ENCODE measurements at regions not wholly inside any gene's neighbourhood (a gene's known extent, or its start where the extent isn't known, plus 50 kb on each side); places are given as distances from the start of the nearest gene placed in this dataset.

- Histone ChIP-seq H3K36me3 (ENCODE audit: insufficient read depth, low read length) (no peaks in the 10 kb centered on the region), H3K4me3 (ENCODE audit: low read length in 2 of 2) (no peak overlapping the region), H3K27ac (ENCODE audit: low read depth, low read length) (no peak overlapping the region), H3K9me3 (ENCODE audit: control insufficient read depth in 1 of 2, low read length in 2 of 2) (no peaks in the 10 kb centered on the region), H3K4me1 (ENCODE audit: insufficient read depth, low read length) (no peaks in the 10 kb centered on the region), H3K27me3 (ENCODE audit: insufficient read depth, low read length) (no peaks in the 10 kb centered on the region)
- intact Hi-C loops (cut with micrococcal nuclease), result no loop called here
- H3K9me3 Mint-ChIP-seq, result no peaks in the 10 kb centered on the region
- no peak overlapping the region for H3K4me3 Mint-ChIP-seq
- no peaks in the 10 kb centered on the region for H3K27me3 Mint-ChIP-seq
- CTCF ChIA-PET (ENCODE audit: partially characterized antibody), result no interaction called here
- no peaks in the 10 kb centered on the region for H3K36me3 Mint-ChIP-seq
- POLR2A ChIA-PET (ENCODE audit: partially characterized antibody), result no interaction called here
- no peaks in the 10 kb centered on the region for H3K4me1 Mint-ChIP-seq
- no peak for DNase-seq
- no peak overlapping the region for H3K27ac Mint-ChIP-seq
Measured at GRCh38 chr6:121531658-121532169, 96.3 kb downstream of the GJA1 start.

DNA sequence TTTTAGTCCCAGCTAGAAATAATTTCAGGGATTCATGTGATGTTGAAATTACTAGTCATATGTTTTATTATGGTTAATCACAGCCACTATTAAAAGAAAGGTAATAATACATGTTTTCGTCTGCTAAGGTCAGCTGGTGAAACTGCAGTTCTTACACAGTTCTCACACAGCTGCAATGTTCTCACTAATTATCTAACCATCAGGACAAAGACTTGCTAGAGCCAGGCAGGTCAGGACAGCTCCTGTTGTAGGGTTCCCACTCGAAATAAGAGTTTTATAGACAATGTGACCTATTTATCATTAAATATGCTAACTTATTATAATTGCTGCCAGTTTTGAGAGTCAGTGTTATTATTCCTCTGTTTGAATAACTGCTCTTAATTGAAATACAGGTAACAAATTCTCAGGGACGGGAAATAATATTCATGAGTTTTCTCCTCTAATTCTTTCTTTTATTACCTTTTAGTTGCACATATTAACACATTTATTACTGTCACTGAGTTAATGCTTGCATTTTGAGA is 97.9 kb downstream of the GJA1 start:
- Histone ChIP-seq H3K9me3 (ENCODE audit: control insufficient read depth in 1 of 2, low read length in 2 of 2) (no peaks in the 10 kb centered on the region), H3K27ac (ENCODE audit: low read depth, low read length) (no peak overlapping the region), H3K4me3 (ENCODE audit: low read length in 2 of 2) (no peak overlapping the region), H3K4me1 (ENCODE audit: insufficient read depth, low read length) (no peaks in the 10 kb centered on the region), H3K27me3 (ENCODE audit: insufficient read depth, low read length) (no peaks in the 10 kb centered on the region), H3K36me3 (ENCODE audit: insufficient read depth, low read length) (no peaks in the 10 kb centered on the region)
- POLR2A ChIA-PET (ENCODE audit: partially characterized antibody), result no interaction called here
- Mint-ChIP-seq H3K27me3 (no peaks in the 10 kb centered on the region), H3K4me1 (no peaks in the 10 kb centered on the region), H3K9me3 (no peaks in the 10 kb centered on the region), H3K36me3 (no peaks in the 10 kb centered on the region), H3K27ac (no peak overlapping the region), H3K4me3 (no peak overlapping the region)
- CTCF ChIA-PET (ENCODE audit: partially characterized antibody), result no interaction called here
- intact Hi-C loops (cut with micrococcal nuclease), result no loop called here
- no peak for DNase-seq

- H3K9me3 ChIP-seq (ENCODE audit: control insufficient read depth in 1 of 2, low read length in 2 of 2), result no peaks in the 10 kb centered on the region
- no peaks in the 10 kb centered on the region for H3K27me3 Mint-ChIP-seq
- no peak overlapping the region for H3K4me3 ChIP-seq (ENCODE audit: low read length in 2 of 2)
- no peaks in the 10 kb centered on the region for H3K36me3 ChIP-seq (ENCODE audit: insufficient read depth, low read length)
- H3K4me1 Mint-ChIP-seq, result no peaks in the 10 kb centered on the region
- H3K27ac Mint-ChIP-seq, result no peak overlapping the region
- H3K27me3 ChIP-seq (ENCODE audit: insufficient read depth, low read length), result no peaks in the 10 kb centered on the region
- no peak for DNase-seq
- no peak overlapping the region for H3K4me3 Mint-ChIP-seq
- POLR2A ChIA-PET (ENCODE audit: partially characterized antibody), result no interaction called here
- no peaks in the 10 kb centered on the region for H3K4me1 ChIP-seq (ENCODE audit: insufficient read depth, low read length)
- H3K9me3 Mint-ChIP-seq, result no peaks in the 10 kb centered on the region
- CTCF ChIA-PET (ENCODE audit: partially characterized antibody), result interaction anchor here (0.5 kb wide), 1 partner anchor 1036 kb away, joined by 3 read pairs; no protein-coding TSS in a partner anchor
- intact Hi-C loops (cut with micrococcal nuclease), result no loop called here
- no peaks in the 10 kb centered on the region for H3K36me3 Mint-ChIP-seq
- no peak overlapping the region for H3K27ac ChIP-seq (ENCODE audit: low read depth, low read length)
Measured at GRCh38 chr6:121535777-121536176, 100.3 kb downstream of the GJA1 start.

GRCh38 chr6:121536345-121536744 is 100.9 kb downstream of the GJA1 start:
- ChIA-PET CTCF (ENCODE audit: partially characterized antibody) (interaction anchor here (0.5 kb wide), 1 partner anchor 1037 kb away, joined by 3 read pairs; no protein-coding TSS in a partner anchor), POLR2A (ENCODE audit: partially characterized antibody) (no interaction called here)
- Mint-ChIP-seq H3K27me3 (no peaks in the 10 kb centered on the region), H3K36me3 (no peaks in the 10 kb centered on the region), H3K4me1 (no peaks in the 10 kb centered on the region), H3K4me3 (no peak overlapping the region), H3K27ac (no peak overlapping the region), H3K9me3 (no peaks in the 10 kb centered on the region)
- no peak for DNase-seq
- Histone ChIP-seq H3K27me3 (ENCODE audit: insufficient read depth, low read length) (no peaks in the 10 kb centered on the region), H3K4me3 (ENCODE audit: low read length in 2 of 2) (no peak overlapping the region), H3K36me3 (ENCODE audit: insufficient read depth, low read length) (no peaks in the 10 kb centered on the region), H3K4me1 (ENCODE audit: insufficient read depth, low read length) (no peaks in the 10 kb centered on the region), H3K9me3 (ENCODE audit: control insufficient read depth in 1 of 2, low read length in 2 of 2) (no peaks in the 10 kb centered on the region), H3K27ac (ENCODE audit: low read depth, low read length) (no peak overlapping the region)
- intact Hi-C loops (cut with micrococcal nuclease), result no loop called here

DNA sequence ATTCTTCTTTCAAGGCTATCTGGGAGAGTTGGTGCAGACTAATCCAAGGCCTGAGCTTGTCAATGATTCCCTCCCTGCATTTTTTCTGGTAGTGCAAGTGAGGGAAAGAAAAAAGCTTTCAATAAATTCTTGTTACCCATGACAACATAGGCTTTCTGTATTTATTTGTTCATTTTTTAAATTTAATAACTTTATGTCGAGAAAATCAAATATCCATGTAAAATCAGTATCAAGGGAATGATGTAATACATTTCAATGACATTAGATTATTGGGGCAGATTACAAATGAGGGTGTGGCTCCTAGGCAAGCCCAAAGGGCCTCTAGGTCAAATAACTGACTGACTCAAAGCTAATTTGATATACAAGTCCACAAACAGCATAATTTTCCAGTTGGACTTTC is 104.0 kb downstream of the GJA1 start:
- Histone ChIP-seq H3K4me1 (ENCODE audit: insufficient read depth, low read length) (no peaks in the 10 kb centered on the region), H3K27ac (ENCODE audit: low read depth, low read length) (no peak overlapping the region), H3K4me3 (ENCODE audit: low read length in 2 of 2) (no peak overlapping the region), H3K9me3 (ENCODE audit: control insufficient read depth in 1 of 2, low read length in 2 of 2) (no peaks in the 10 kb centered on the region), H3K36me3 (ENCODE audit: insufficient read depth, low read length) (no peaks in the 10 kb centered on the region), H3K27me3 (ENCODE audit: insufficient read depth, low read length) (no peaks in the 10 kb centered on the region)
- no peak for DNase-seq
- H3K4me1 Mint-ChIP-seq, result no peaks in the 10 kb centered on the region
- ChIA-PET POLR2A (ENCODE audit: partially characterized antibody) (no interaction called here), CTCF (ENCODE audit: partially characterized antibody) (no interaction called here)
- H3K27me3 Mint-ChIP-seq, result no peaks in the 10 kb centered on the region
- H3K27ac Mint-ChIP-seq, result no peak overlapping the region
- intact Hi-C loops (cut with micrococcal nuclease), result no loop called here
- H3K9me3 Mint-ChIP-seq, result no peaks in the 10 kb centered on the region
- H3K4me3 Mint-ChIP-seq, result no peak overlapping the region
- no peaks in the 10 kb centered on the region for H3K36me3 Mint-ChIP-seq

- H3K4me3 Mint-ChIP-seq, result no peak overlapping the region
- H3K36me3 Mint-ChIP-seq, result no peaks in the 10 kb centered on the region
- H3K27me3 Mint-ChIP-seq, result no peaks in the 10 kb centered on the region
- H3K27ac ChIP-seq (ENCODE audit: low read depth, low read length), result no peak overlapping the region
- intact Hi-C loops (cut with micrococcal nuclease), result no loop called here
- H3K27ac Mint-ChIP-seq, result no peak overlapping the region
- no peaks in the 10 kb centered on the region for H3K9me3 ChIP-seq (ENCODE audit: control insufficient read depth in 1 of 2, low read length in 2 of 2)
- no peaks in the 10 kb centered on the region for H3K27me3 ChIP-seq (ENCODE audit: insufficient read depth, low read length)
- H3K36me3 ChIP-seq (ENCODE audit: insufficient read depth, low read length), result no peaks in the 10 kb centered on the region
- H3K9me3 Mint-ChIP-seq, result no peaks in the 10 kb centered on the region
- no peaks in the 10 kb centered on the region for H3K4me1 ChIP-seq (ENCODE audit: insufficient read depth, low read length)
- ChIA-PET CTCF (ENCODE audit: partially characterized antibody) (no interaction called here), POLR2A (ENCODE audit: partially characterized antibody) (no interaction called here)
- no peaks in the 10 kb centered on the region for H3K4me1 Mint-ChIP-seq
- no peak for DNase-seq
- H3K4me3 ChIP-seq (ENCODE audit: low read length in 2 of 2), result no peak overlapping the region
Measured at GRCh38 chr6:121540210-121540609, 104.8 kb downstream of the GJA1 start.

DNA sequence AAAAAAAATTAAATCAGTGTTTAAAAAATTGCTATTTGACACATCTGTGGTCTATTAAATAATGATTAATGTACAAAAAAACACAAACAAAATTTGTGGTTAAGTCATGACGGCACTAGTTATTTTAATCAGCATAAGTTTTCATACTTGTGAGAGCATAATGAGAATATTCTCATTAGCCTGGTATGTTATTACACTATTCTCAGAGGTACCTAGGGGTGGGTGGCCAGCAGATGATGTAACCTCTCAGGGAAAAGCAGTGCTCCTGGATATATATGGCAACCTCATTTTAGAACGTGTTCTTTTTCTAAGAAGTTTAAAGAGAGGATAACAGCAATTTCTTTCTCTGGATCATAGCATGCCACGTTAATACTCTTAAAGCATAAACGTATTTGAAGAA is 109.2 kb downstream of the GJA1 start:
- no peaks in the 10 kb centered on the region for H3K36me3 ChIP-seq (ENCODE audit: insufficient read depth, low read length)
- no peaks in the 10 kb centered on the region for H3K4me1 ChIP-seq (ENCODE audit: insufficient read depth, low read length)
- H3K4me3 Mint-ChIP-seq, result no peak overlapping the region
- no peak overlapping the region for H3K4me3 ChIP-seq (ENCODE audit: low read length in 2 of 2)
- no peaks in the 10 kb centered on the region for H3K9me3 ChIP-seq (ENCODE audit: control insufficient read depth in 1 of 2, low read length in 2 of 2)
- no peaks in the 10 kb centered on the region for H3K27me3 ChIP-seq (ENCODE audit: insufficient read depth, low read length)
- H3K27ac Mint-ChIP-seq, result no peak overlapping the region
- H3K9me3 Mint-ChIP-seq, result peaks cover 0 to 1% (median 0%) of the 10 kb centered on the region in 8 donors
- intact Hi-C loops (cut with micrococcal nuclease), result no loop called here
- no peaks in the 10 kb centered on the region for H3K36me3 Mint-ChIP-seq
- POLR2A ChIA-PET (ENCODE audit: partially characterized antibody), result no interaction called here
- H3K27ac ChIP-seq (ENCODE audit: low read depth, low read length), result no peak overlapping the region
- DNase-seq, result no peak
- no peaks in the 10 kb centered on the region for H3K27me3 Mint-ChIP-seq
- CTCF ChIA-PET (ENCODE audit: partially characterized antibody), result no interaction called here
- H3K4me1 Mint-ChIP-seq, result no peaks in the 10 kb centered on the region

DNA sequence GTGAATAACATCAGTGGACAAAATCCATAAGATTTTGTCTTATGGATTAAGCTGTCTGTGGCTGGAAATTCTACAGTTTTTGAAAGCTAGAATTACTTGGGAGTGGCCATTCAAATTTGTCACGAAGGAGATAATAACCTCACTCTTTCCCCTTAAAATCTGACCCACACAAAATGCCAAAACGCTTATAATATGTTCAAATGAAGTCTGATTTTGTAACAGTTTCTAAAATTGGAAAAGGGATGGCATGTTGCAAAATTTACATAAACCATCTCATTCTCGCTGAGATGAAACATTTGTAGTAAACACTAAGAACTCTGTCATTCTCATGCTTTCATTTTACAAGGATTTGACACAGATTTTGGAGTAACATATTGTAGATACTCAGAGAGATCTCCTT is 112.7 kb downstream of the GJA1 start:
- Histone ChIP-seq H3K36me3 (ENCODE audit: insufficient read depth, low read length) (no peaks in the 10 kb centered on the region), H3K4me1 (ENCODE audit: insufficient read depth, low read length) (no peaks in the 10 kb centered on the region), H3K9me3 (ENCODE audit: control insufficient read depth in 1 of 2, low read length in 2 of 2) (no peaks in the 10 kb centered on the region), H3K4me3 (ENCODE audit: low read length in 2 of 2) (no peak overlapping the region), H3K27ac (ENCODE audit: low read depth, low read length) (no peak overlapping the region), H3K27me3 (ENCODE audit: insufficient read depth, low read length) (no peaks in the 10 kb centered on the region)
- H3K27me3 Mint-ChIP-seq, result no peaks in the 10 kb centered on the region
- H3K4me1 Mint-ChIP-seq, result no peaks in the 10 kb centered on the region
- H3K27ac Mint-ChIP-seq, result no peak overlapping the region
- no peak for DNase-seq
- no peak overlapping the region for H3K4me3 Mint-ChIP-seq
- no peaks in the 10 kb centered on the region for H3K36me3 Mint-ChIP-seq
- ChIA-PET CTCF (ENCODE audit: partially characterized antibody) (no interaction called here), POLR2A (ENCODE audit: partially characterized antibody) (no interaction called here)
- peaks cover 0 to 2% (median 0%) of the 10 kb centered on the region in 8 donors for H3K9me3 Mint-ChIP-seq
- intact Hi-C loops (cut with micrococcal nuclease), result no loop called here
